Caco-2 (cell line): ENCODE measurements at regions not wholly inside any gene's neighbourhood (a gene's known extent, or its start where the extent isn't known, plus 50 kb on each side); places are given as distances from the start of the nearest gene placed in this dataset.

Experiments used
- BruUV-seq: library from RNA; stranded (reverse); fragments of 400-500 nt; replicated peaks from 2 replicates; lab custom pipeline; 2021; lab: Mats Ljungman, UMichigan
- CTCF ChIA-PET: fragments of 300-600 bp; sonication (Branson Sonifier 250); formaldehyde crosslinking; loops from one replicate; lab custom pipeline; 2022; ENCODE audit warnings: antibody characterized with exemption; lab: Charles Lee
- POLR2A ChIA-PET: fragments of 300-600 bp; sonication (Branson Sonifier 250); formaldehyde crosslinking; loops from one replicate; lab custom pipeline; 2022; ENCODE audit warnings: antibody characterized with exemption; lab: Charles Lee
- DNase-seq, 2 experiments: peaks; one replicate each; pipeline versions ENCODE4 v3.0.0 to v3.0.0-alpha.2; 2020 to 2022
- H3K27me3 ChIP-seq: replicated peaks from 2 replicates; pipeline ENCODE4 v1.6.0; 2011; ENCODE audit warnings: low read length; ENCODE audit not compliant: control insufficient read depth, insufficient read depth
- H3K36me3 ChIP-seq: 2 replicates; pipeline ENCODE4 v1.5.1; 2011; ENCODE audit warnings: low read length; ENCODE audit not compliant: control insufficient read depth, insufficient read depth
- H3K4me1 ChIP-seq: fragments of 250-450 bp; sonication (Bioruptor Pico); 2 replicates; pipeline ENCODE4 v1.5.1; 2020; ENCODE audit warnings: mild to moderate bottlenecking
- H3K4me3 ChIP-seq: 2 replicates; pipeline ENCODE4 v1.5.1; 2011; ENCODE audit warnings: low read depth, mild to moderate bottlenecking, control low read depth, low read length
- H3K9me3 ChIP-seq: fragments of 250-450 bp; sonication (Bioruptor Pico); 2 replicates; pipeline ENCODE4 v1.5.1; 2020; ENCODE audit warnings: mild to moderate bottlenecking, moderate library complexity
- H3K27ac Mint-ChIP-seq: one replicate; pipeline ENCODE4 v1.8.0; 2022; ENCODE audit warnings: mixed read lengths; ENCODE audit not compliant: unreplicated experiment
- H3K27me3 Mint-ChIP-seq: one replicate; pipeline ENCODE4 v1.8.0; 2022; ENCODE audit warnings: mixed read lengths; ENCODE audit not compliant: insufficient read depth, unreplicated experiment
- H3K36me3 Mint-ChIP-seq: one replicate; pipeline ENCODE4 v1.8.0; 2022; ENCODE audit warnings: mild to moderate bottlenecking, mixed read lengths; ENCODE audit not compliant: insufficient read depth, unreplicated experiment
- H3K4me1 Mint-ChIP-seq: one replicate; pipeline ENCODE4 v1.8.0; 2022; ENCODE audit warnings: low read depth, mixed read lengths; ENCODE audit not compliant: unreplicated experiment
- H3K4me3 Mint-ChIP-seq: one replicate; pipeline ENCODE4 v1.8.0; 2022; ENCODE audit warnings: mild to moderate bottlenecking, moderate library complexity, mixed read lengths; ENCODE audit not compliant: unreplicated experiment
- H3K9me3 Mint-ChIP-seq: one replicate; pipeline ENCODE4 v1.8.0; 2022; ENCODE audit warnings: mixed read lengths; ENCODE audit not compliant: unreplicated experiment
- intact Hi-C: fragments of 100-400 bp; cut with micrococcal nuclease; formaldehyde crosslinking; loops from one replicate; pipeline ENCODE4 v1.10.0; 2022; ENCODE audit not compliant: unreplicated experiment
- TF ChIP-seq, protein P1 (sequence below), 2 experiments: fragments of 200-600 bp in 1 of 2; IDR thresholded peaks; 1 replicate in 1 of 2; 2 replicates in 1 of 2; pipeline versions ENCODE4 v1.5.1 to v1.8.0; 2011 to 2022; ENCODE audit warnings: antibody characterized with exemption in 1 of 2, control low read depth in 1 of 2, inconsistent platforms in 1 of 2, low read depth in 1 of 2, low read length in 1 of 2, mild to moderate bottlenecking in 1 of 2, moderate library complexity in 1 of 2; ENCODE audit not compliant: insufficient read depth in 1 of 2, severe bottlenecking in 1 of 2, unreplicated experiment in 1 of 2

DNA sequence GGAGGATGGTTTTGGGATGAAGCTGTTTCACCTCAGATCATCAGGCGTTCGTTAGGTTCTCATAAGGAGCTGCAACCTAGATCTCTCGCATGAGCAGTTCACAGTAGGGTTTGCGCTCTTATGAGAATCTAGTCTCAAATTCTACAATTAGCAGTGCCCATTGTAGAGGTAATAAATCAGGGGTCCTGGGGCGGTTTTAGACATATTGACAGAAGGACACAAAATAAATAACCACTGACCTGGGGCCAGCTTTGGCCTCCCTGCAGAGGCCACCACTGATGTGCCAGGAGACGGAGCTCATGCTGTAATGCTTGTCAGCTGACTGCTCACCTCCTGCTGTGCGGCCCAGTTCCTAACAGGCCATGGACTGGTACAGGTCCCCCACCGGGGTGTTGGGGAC, 67.6 kb upstream of the SPATA31D4 start:
- no peak overlapping the region for H3K27ac Mint-ChIP-seq
- H3K4me1 Mint-ChIP-seq = no peaks in the 10 kb centered on the region
- Histone ChIP-seq H3K27me3 (no peaks in the 10 kb centered on the region), H3K4me3 (no peak overlapping the region), H3K9me3 (no peaks in the 10 kb centered on the region), H3K4me1 (no peaks in the 10 kb centered on the region), H3K36me3 (no peaks in the 10 kb centered on the region)
- no TSS peak for BruUV-seq
- ChIA-PET CTCF (no interaction called here), POLR2A (no interaction called here)
- TF ChIP-seq, protein P1, sequence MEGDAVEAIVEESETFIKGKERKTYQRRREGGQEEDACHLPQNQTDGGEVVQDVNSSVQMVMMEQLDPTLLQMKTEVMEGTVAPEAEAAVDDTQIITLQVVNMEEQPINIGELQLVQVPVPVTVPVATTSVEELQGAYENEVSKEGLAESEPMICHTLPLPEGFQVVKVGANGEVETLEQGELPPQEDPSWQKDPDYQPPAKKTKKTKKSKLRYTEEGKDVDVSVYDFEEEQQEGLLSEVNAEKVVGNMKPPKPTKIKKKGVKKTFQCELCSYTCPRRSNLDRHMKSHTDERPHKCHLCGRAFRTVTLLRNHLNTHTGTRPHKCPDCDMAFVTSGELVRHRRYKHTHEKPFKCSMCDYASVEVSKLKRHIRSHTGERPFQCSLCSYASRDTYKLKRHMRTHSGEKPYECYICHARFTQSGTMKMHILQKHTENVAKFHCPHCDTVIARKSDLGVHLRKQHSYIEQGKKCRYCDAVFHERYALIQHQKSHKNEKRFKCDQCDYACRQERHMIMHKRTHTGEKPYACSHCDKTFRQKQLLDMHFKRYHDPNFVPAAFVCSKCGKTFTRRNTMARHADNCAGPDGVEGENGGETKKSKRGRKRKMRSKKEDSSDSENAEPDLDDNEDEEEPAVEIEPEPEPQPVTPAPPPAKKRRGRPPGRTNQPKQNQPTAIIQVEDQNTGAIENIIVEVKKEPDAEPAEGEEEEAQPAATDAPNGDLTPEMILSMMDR (IDR thresholded peaks at IDR 0.05; ENCODE audit: insufficient read depth in 1 of 2, low read depth in 1 of 2, low read length in 1 of 2, severe bottlenecking in 1 of 2, unreplicated experiment in 1 of 2) = no peak
- no peak overlapping the region for H3K4me3 Mint-ChIP-seq
- no peaks in the 10 kb centered on the region for H3K36me3 Mint-ChIP-seq
- intact Hi-C loops = no loop called here
- no peaks in the 10 kb centered on the region for H3K9me3 Mint-ChIP-seq
- DNase-seq = no peak
- H3K27me3 Mint-ChIP-seq = no peaks in the 10 kb centered on the region

DNA sequence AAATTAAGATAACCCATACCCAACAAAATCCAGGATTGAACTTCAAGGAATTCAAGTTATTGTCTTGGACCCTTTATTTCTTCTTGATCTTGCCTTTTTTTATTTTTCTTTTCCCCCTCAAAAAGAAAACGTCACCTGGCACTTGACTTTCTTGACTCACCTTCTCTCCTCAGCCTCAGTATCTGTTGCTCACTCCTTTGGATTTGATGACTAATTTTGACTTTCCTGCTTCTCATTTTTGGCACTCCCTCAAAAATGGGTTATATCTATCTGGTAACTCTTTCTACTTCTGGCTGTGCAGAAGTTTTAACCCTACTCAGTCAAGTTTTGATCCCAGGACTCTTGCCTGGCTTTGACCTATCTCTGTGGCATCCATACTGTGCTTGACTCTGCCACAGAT, 66.6 kb upstream of the SPATA31D4 start:
- Mint-ChIP-seq H3K27me3 (no peaks in the 10 kb centered on the region), H3K4me3 (no peak overlapping the region), H3K4me1 (no peaks in the 10 kb centered on the region), H3K36me3 (no peaks in the 10 kb centered on the region), H3K27ac (no peak overlapping the region), H3K9me3 (no peaks in the 10 kb centered on the region)
- no peak for DNase-seq
- CTCF ChIA-PET = no interaction called here
- Histone ChIP-seq H3K36me3 (no peaks in the 10 kb centered on the region), H3K9me3 (no peaks in the 10 kb centered on the region), H3K4me1 (no peaks in the 10 kb centered on the region), H3K4me3 (no peak overlapping the region), H3K27me3 (no peaks in the 10 kb centered on the region)
- TF ChIP-seq, protein P1 (IDR thresholded peaks at IDR 0.05; ENCODE audit: insufficient read depth in 1 of 2, low read depth in 1 of 2, low read length in 1 of 2, severe bottlenecking in 1 of 2, unreplicated experiment in 1 of 2) = no peak
- POLR2A ChIA-PET = no interaction called here
- BruUV-seq = no TSS peak
- intact Hi-C loops = no loop called here

DNA sequence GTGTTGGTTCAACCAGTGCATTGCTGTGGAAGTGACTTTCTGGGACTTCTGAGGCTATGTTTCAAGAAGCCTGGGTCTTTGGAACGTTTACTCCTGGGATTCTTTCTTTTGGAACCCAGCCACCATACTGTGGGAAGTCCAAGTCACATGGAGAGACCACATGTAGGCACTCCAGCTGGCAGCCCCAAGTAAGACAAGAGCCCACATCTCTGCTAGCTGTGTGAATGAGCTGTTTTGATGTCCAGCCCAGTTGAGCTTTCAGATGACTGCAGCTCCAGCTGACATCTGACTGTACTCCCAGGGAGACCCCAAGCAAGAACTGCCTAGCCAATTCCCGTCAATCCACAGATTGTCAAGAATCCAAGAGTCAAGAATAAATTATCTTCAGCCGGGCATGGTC, 60.1 kb upstream of the SPATA31D4 start:
- H3K27me3 ChIP-seq = no peaks in the 10 kb centered on the region
- BruUV-seq = no TSS peak
- Mint-ChIP-seq H3K27me3 (no peaks in the 10 kb centered on the region), H3K4me3 (no peak overlapping the region), H3K27ac (no peak overlapping the region), H3K4me1 (no peaks in the 10 kb centered on the region), H3K9me3 (no peaks in the 10 kb centered on the region), H3K36me3 (no peaks in the 10 kb centered on the region)
- TF ChIP-seq, protein P1 (IDR thresholded peaks at IDR 0.05; ENCODE audit: insufficient read depth in 1 of 2, low read depth in 1 of 2, low read length in 1 of 2, severe bottlenecking in 1 of 2, unreplicated experiment in 1 of 2) = no peak
- H3K4me1 ChIP-seq = no peaks in the 10 kb centered on the region
- no peaks in the 10 kb centered on the region for H3K36me3 ChIP-seq
- ChIA-PET POLR2A (no interaction called here), CTCF (interaction anchor here (0.6 kb wide), 1 partner anchor 11 kb away, joined by 5 read pairs; no protein-coding TSS in a partner anchor)
- no peak for DNase-seq
- H3K9me3 ChIP-seq = no peaks in the 10 kb centered on the region
- intact Hi-C loops = no loop called here
- H3K4me3 ChIP-seq = no peak overlapping the region
